ENCODE measurements at regions not wholly inside any gene's neighbourhood (a gene's known extent, or its start where the extent isn't known, plus 50 kb on each side); places are given as distances from the start of the nearest gene placed in this dataset.
A peak's percentile ranks its signal among the peaks of the same experiment; 100 is the strongest.
"Not testable (repeated sequence)": the region's sequence is repeated elsewhere in the genome, so short reads cannot be mapped to it uniquely, and the experiment has no call there.

DNA sequence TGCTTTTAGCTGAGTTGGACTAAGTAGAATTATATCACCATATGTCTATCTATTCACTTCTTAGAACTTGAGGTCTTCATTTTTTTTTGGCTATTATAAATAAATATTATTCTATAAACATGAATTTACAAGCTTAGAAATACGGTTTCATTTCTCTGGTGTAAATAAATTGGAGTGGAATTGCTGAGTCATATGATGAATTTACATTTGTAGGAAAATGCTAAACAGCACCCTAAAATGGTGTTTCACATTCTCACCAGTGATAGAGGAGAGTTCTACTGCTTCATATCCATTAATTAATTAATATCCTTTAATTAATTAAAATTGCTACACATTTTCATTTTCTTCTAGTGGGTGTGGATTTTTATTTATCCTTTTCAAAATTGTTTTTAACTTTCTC is 318.3 kb downstream of the MDFIC start:
- no peak for DNase-seq

DNA sequence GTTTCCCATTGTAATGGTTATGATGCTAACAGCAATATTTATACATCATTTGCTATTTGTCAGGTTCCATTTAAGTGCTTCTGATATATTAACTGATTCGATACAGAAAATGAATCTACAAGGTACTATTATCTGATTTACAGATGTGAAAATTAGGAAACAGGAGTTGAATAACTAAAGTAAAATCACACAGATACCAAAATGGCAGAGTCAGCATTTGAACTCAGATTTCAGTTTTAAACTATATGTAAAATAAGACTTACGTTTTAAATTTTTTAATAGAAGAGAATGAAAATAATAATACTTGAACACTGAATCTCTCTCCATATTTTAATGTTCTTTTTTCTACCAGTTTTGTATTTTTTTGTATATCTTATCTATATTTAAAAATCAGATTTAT is 313.2 kb downstream of the MDFIC start:
- DNase-seq: no peak

DNA sequence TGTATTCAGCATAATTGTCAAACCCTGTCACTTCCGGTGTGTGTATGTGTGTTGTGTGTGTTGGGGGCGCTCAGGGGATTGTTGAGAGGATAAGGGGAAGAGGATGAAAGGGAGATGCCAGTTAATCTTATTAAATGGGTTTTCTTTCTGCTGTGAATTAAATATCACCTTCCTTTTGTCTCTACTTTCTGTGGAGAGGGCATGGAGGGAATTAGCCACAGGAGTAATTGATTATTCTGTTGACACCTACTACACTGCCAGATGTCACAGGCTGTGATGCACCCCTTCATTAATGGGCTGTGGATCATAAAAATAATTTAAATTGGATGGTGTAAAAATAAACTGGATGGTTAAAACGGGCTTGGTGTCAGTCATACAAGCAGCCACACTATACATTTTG is 311.9 kb downstream of the MDFIC start:
- DNase-seq: no peak

DNA sequence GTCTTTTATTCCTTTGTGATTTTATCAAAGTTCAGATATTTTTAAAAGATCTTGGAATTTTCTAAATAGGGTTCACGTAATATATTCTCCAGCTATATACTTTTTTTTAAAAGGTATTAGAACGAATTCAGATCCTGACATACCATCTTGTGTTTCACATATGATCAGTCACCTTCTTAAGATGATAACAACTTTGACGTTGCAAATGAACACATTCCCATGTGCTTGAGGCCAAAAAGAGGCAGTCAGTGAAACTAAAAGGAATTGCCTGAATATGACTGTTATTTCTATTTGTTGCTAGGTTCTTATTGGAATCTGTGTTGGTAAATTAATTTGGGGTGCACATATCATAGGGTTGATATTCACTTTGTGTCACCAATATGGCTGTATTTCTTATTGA is 310.1 kb downstream of the MDFIC start:
- no peak for DNase-seq

DNA sequence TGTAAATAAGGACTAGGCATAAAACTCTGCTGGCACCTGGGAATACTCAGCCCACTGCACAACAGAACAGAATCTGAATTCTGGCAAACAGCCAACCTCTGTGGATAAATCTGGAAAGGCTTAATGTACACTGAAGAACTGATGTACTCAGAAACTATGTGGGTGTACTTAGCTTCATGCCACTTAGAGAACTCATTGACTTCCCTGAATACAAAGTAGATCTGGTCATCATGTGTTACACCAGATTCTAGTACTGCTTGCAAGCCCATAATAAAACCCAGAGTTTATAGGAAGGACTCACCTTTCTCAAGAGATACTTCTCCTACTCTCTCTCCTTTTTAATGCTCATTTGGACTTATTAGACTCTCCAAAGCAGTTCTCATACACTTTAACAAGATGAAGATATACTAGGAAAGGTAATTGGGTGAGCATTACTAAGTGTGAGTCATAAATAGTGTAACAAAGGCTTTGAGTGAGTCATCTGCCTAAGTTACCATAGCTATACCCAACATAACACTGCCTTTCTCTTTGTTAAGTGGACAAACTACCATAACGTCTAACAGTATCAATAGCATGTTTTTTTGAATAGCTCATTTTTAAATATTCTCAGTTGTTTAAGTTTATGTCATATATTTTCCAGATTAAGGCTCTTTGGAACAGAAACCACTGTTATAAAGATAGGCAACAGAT is 309.1 kb downstream of the MDFIC start:
- no peak for DNase-seq

DNA sequence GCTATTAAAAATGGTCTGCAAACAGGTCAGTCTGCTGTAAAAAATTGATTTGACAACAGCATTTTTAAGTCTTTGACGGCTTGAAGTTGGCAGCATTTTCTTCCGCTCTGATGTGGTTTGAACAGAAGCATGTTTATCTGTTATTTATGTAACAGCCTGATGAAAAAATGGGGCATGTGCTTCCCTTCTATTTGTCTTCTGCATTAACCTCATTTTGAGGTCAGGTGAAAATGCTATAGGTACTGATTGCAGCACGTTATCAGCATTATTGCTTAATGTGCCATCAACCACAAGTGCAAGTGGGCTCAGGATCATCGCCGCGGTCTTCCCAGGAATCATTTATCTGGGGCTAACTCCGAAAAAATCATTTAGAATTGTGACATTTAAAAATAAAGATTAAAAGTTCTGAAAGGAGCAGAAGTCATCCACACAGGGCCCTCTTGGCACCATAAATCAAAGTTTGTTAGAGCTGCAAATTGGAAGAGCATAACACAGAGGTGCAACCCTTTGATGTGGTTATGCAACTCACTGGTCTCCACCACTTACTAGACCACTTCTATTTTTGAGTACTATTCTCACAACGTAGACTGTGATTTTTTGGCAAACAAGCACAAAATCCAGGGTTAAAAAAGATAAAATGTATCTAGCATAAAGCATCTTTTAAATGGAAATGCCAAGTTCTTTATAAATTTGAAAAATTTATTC is 307.7 kb downstream of the MDFIC start:
- DNase-seq: no peak

DNA sequence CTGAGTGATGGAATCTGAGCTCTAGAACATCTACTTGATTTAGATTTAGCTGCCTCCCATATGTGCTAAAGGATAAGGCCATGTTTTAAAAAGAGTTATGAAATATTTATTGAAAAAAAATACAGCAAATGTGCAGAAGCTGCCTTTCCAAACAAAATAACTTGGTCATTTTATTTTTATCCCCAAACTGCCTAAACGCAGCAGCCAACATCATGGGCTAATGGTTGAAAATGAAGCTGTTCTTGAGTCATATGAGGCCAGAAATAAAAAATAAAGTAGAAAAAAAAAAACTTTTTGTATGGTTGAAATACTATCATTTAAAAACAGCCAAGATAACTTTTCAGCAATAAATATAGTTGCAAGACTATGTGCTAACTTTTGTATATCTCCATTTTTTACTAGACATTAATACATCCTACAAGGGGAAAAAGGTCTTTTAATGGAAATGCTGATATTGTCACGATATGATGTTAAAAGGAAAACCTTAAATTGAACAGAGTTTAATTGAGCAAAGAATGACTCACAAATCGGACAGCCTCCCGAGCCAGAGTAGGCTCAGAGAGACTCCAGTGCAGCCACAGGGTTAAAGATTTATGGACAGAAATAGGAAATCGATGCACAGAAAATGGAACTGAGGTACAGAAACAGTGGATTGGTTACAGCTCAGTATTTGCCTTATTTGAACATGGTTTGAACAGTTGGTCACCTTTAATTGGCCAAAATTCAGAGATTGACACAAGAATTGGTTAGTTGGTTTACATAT is 305.8 kb downstream of the MDFIC start:
- no peak for DNase-seq

DNA sequence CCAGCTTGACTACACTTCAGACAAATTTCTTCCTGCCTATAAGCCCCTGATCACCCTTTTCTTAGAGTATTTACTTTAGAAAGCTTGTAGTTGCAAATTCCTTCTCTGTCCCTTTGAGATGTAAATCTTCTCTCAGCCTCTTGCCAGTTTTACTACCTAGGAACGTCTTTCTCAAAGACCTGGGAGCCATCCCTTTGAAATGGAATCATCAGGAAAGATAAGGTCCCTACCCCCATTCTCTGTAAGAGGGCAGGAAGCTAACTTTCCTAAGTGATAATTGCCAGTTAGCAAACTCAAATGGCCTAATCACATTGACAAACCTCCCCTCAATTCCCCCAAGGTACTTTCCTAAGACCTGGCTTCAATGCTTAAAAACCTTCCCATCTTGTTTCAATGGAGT is 304.5 kb downstream of the MDFIC start:
- DNase-seq: no peak

DNA sequence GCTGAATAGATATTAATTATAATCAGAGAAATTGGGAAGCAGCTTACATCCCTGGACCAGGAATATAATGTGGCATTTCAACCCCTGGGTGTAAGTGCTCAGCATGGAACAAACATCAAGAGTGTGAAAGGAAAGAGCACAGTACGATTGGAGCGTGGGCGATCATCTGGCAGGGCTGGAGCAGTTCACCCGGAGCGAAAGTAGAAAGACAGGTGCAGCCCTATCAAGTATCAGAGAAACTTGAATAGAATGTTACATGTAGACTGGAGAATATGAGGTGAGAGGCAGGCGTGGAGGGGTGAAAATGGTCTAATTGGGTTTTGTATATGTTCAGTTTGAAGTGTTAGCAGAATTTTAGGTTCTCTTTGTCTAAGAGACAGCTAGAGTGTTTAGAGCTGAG is 303.0 kb downstream of the MDFIC start:
- DNase-seq: no peak

DNA sequence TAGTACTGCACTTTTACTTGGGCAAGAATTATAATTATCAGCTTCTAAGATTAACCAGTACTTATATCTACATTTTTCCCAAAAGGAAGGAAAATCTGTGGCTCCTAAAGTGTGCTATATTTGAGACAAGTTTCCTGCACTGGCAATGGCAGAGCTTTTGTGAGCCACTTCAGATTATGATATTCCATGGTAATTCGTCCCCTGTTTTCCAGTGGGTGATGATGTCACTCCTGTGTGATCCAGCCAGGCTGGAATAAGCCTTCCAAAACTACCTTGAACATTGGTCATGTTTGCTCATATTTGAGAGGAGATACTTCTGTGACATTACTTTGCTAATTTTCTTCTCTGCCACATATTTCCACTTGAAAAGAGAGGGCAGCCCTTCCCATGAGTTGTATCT is 302.1 kb downstream of the MDFIC start:
- no peak for DNase-seq

DNA sequence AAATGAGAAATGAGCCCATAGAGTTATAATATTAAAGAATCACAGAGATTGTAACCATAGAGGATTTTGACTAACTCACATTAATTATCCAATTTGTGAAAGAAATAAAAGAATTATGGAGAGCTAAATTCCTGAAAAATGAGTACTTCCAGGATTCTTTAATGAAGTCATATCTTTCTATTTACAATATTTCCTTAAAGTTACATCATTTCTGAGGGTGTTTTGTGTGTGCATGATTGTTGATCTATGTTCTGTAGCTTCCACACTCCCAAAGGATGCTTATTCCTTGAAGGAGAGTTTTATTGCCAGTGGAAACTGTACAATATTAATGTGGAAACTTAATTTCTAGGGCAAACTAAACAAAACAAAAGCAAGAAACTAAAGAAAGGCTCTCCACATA is 299.6 kb downstream of the MDFIC start:
- DNase-seq: no peak

DNA sequence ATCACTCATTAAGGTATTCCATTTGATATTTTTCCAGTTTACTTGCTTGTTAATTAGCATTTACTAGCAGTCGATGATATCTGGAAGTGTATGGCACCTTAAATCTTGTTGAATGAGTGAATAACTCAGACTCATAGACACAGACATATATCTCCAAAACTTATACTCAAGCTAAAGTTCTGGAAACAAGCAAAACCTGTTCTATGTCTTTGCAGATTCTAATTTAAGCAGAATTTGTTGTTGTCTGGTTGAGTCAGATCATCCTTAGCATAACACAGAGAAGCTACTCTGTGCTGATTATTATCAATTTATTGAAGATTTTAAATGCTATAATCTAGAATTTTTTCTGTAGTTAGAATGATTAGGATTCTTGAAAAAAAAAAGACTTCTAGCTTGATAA is 296.2 kb downstream of the MDFIC start:
- no peak for DNase-seq

DNA sequence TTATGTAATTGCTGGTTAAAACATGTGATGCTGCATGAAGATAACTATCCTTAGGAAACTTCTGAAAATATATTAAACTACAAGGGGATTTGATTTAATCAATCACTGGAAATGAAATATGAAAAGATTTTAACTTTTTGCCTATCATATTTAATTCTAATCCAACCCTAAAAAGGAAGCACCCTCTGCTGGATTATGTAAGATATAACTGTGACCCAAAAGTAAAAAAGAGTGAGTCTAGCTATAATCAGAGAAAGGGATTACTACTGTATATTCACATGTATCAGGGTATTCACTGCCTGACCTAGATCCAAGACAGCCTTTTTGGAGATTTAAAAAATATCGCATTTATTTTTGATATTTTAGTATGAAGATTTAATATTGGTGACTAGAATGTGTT is 295.5 kb downstream of the MDFIC start:
- no peak for DNase-seq

DNA sequence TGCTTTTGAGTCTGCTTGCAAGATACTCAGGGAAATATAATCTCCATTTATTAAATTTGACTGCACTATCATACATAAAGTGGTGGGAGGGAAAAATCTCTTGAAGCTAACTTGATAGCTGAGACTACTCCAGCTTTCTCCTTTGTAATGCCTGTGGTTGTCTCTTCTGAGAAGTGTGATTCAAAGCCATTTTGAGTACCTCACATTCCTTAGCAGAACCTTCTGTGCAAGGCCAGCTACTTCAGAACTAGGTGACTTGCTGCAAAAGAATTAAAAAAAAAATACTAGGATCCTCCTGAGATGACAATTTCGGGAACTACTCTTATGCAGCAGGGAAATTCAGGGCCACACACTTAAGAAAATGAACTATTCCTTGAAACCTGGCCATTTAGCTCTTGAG is 294.8 kb downstream of the MDFIC start:
- DNase-seq: no peak

DNA sequence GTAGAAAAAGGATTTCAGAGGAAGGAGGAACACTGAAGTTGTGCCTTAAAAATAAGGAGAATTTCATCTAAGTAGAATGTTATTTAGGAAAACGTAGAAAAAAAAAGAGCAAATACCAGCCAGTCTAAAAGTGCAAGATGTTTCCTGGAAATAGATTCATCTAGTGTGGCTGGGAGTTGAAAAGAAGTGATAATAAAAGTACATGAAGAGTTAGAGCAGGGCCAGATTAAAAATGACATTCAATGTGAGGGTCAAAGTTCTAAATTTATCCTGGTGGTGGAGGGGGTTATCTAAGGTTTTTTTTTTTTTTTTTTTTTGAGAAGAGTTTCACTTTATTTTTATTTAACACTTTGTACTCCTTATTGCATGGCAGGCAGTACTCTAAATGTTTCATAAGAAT is 289.3 kb downstream of the MDFIC start:
- DNase-seq: no peak

DNA sequence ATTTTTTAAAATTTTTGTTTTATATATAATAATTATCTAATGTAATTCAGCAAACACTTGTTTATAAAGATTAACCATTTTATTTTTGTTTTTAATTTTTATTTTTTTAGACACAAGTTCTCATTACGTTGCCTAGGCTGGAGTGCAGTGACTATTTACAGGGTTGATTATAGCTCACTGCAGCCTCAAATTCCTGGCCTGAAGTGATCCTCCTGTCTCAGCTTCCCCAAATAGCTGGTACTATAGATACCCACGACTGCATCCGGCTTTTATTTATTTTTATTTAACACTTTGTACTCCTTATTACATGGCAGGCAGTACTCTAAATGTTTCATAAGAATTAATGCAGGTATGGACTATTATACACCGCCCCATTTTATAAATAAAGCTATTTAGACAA is 288.7 kb downstream of the MDFIC start:
- no peak for DNase-seq

DNA sequence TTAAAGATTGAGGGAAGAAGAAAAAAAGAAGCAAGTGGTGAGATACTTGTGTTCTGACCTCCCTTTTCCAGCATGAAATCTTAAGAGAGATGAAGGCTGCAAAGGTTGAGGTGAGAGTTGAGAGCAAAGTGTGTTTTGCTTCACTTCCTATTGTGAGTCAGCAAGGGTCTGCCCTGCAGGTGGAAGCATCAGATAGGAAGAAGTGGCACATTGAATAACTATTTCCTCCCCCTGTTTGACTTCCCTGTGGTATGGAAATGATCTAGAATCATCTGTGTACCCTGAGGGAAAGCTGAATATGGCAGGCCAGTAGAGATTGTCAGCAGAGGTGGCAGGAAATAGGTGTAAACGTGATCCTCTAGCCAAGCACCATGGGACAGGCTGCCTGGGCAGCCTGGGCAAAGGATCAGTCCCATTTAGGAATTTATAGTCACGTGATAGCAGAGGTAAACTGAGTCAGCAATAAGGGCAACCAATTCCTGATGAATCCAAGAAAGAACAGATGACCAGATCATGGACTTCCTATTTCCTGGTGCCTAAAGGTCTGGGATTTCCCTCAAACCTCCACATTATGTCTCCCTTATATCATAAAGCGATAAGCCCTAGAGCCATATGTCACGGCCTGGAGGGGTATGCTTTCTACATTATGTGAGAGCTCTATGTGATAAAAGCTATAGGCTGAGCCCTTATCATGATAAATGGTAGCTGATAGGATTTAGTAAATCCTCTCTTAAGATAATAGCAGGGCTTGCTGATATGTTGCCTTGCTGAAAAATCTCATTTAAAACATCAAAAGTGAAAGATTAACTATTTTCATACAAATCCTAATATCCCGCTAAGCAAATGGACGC is 287.0 kb downstream of the MDFIC start:
- DNase-seq: no peak

DNA sequence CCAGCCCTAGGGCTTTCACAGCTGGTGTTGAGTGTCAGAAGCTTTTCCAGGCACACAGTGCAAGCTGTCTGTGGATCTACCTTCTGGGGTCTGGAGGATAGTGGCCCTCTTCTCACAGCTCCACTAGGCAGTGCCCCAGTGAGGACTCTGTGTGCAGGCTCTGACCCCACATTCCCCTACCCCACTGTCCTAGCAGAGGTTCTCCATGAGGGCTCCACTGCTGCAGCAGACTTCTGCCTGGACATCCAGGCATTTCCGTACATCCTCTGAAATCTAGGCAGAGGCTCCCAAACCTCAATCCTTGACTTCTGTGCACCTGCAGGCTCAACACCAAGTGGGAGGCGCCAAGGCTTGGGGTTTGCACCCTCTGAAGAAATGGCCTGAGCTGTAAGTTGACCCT is 284.5 kb downstream of the MDFIC start:
- not testable (repeated sequence) for DNase-seq

DNA sequence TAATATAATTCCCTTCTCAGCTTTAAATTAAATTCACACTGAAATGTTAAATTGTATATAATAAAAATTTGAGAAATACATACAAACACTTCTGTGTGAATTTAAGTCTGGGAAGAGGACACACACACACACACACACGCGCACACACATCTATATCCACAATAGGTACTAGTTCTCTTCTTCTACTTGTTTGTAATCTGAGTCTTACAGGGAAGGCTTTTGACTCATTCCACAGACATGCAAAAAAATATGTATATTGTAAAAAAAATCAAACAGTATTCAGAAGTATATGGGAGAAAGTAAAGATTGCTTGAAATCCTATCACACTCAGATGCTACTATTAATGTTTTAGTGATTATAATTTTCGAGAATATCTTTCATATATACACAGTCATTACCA is 276.2 kb downstream of the MDFIC start:
- DNase-seq: no peak

DNA sequence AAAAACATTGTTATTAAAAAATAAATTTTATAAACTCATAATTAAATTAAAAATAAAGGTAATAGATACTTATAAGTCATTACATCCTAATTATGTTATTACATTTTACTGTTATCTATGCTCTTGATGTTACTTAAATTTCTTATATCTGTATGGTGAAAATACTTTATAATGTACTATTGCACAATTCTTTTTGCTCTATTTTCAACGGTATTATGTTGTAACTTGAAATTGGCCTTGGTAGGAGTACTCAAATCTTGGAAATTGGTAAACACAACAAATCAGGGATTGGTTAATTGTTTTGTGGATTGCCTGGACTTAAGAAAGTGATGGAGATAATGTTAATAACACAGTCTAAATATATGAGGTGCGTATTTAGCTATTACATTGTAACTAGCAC is 273.3 kb downstream of the MDFIC start:
- no peak for DNase-seq

DNA sequence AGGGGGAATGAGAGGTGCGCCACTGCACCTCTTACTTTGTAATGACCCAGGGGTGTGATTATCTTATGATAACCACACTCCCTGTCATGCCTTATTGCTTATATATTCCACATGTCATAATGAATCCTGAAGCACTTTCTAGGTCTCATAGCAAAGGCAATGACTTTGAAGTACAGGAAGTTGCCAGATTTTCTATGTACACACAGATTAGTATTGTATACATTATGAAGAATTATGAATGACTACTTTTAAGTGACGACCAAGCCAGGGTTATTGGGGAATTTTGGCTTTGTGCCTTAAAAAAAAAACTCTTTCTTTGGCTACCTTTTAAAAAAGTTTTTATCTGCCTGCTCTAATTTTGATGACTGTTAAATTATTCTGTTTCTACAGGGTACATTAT is 269.6 kb downstream of the MDFIC start:
- peak; percentile 9 for DNase-seq

DNA sequence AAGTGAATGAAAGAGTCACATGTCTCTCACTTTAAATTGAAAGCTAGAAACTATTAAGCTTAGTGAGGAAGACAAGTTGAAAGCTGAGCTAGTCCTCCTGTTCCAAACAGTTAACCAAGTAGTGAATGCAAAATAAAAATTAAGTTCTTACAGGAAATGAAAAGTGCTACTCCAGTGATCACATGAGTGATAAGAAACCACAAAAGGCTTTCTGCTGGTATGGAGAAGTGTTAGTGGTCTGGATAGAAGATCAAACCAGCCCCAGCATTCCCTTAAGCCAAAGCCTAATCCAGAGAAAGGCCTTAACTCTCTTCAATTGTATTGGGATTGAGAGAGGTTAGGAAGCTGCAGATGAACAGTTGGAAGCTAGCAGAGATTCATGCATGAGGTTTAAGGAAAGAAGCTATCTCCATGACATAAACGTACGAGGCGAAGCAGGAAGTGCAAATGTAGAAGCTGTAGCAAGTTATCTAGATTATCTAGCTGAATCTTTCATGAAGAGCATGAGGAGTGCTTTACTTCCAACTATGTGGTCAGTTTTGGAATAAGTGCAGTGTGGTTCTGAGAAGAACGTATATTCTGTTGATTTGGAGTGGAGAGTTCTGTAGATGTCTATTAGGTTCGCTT is 261.6 kb downstream of the MDFIC start:
- DNase-seq: no peak

DNA sequence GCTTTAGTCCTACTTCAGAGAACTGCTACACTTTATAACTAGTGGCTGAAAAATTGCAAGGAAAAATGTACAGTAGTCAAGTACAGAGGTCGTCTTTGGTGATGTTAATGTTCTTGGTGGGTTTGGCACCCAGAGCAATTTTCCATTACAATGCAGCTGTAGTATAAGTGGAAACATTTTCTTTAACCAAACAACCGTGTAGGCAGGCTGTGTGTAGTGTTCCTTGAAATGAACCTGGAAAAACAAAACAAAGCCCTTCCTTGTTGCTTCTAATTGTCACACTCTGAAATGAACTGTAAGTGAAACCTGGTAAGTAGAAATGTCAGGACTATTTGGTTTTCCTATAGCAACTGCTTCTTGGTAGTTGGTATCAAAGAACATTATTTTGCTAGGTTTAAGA is 256.9 kb downstream of the MDFIC start:
- no peak for DNase-seq
